Brain pericyte (primary cell): ENCODE measurements at regions not wholly inside any gene's neighbourhood (a gene's known extent, or its start where the extent isn't known, plus 50 kb on each side); places are given as distances from the start of the nearest gene placed in this dataset.

Experiments used
- DNase-seq: peaks from one replicate; pipeline ENCODE4 v3.0.0-alpha.2; 2012; ENCODE audit warnings: low read depth, low spot score

DNA sequence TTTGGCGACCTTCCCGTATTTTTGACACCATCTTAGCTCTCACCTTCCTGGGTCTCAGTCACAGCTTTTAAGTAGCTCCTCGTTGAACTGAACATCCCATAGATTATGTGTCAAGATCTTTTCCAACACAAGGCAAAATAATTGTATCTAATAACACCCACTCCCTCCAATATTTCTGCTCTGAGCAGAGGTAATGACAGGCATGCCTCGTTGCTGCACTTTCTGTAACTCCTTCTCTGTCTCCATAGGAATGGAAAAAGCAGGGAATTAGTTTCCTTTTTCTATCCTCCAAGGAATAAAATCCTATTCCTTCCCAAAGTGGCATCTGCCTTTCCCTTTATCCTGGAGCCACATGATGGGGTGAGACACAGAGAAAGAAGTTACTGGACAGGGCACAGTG, 174.0 kb upstream of the CDH20 start:
- no peak for DNase-seq

GRCh38 chr18:61164321-61164720, 168.9 kb upstream of the CDH20 start:
- DNase-seq: no peak

- DNase-seq: no peak
Observed at GRCh38 chr18:61167902-61168301, 165.3 kb upstream of the CDH20 start.

GRCh38 chr18:61169386-61169785, 163.8 kb upstream of the CDH20 start:
- no peak for DNase-seq

DNA sequence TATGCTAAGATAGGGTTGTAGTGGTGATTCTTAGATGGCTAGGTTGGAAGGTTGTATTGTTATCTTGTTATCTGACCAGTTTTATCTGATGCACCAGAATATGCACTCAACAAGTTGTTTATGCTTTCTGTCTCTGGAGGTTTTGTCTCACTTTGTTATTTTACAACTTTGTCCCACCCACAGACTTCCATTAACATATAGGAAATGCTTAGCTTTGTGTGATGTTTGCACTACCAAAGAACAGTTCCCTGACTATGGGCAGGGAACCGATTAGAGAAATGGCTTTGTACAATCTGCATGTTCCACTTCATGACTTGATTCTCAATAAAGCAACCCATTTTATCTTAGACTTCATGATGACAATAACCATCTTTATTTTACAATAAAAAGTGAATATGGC, 160.6 kb upstream of the CDH20 start:
- no peak for DNase-seq

- DNase-seq: no peak
Observed at GRCh38 chr18:61173554-61173953, 159.7 kb upstream of the CDH20 start.

- DNase-seq: no peak
Observed at GRCh38 chr18:61183798-61184197, 149.4 kb upstream of the CDH20 start.

DNA sequence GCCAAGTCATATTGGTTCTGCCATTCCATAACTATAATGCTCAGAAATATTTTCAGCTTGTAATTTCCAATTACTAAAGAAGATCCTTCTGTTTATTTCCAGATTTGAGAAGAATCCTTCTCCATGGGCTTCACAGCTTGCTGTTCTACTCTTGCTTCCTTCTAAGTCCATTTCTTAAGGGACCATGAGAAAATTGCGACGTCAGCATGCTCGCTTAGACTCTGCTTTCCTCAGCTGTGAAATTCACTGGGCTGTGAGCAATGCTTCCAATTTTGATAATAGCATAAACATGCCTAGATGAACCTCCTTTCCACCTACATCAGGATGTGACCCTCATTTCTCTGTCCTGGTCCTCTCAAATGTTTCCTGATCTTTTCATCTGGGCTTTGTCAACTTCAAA, 145.3 kb upstream of the CDH20 start:
- DNase-seq: no peak

DNA sequence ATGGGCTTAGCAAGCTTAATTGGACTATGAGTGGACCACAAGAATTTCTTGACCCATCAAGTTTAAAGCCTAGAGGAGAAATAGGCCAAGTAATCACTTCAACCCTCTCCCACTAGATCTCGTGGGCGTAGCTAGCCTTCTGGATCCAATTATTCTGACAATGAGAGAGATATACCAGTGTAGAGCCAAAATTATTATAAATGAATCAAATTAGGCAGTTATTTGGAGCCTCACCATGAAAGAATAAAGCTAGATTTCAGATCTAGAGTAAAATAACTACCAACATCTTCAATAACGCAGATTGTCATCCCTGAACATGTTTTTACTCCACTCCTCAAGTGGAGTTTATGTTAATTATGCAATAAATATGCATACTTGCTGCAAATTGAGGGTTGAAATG, 143.9 kb upstream of the CDH20 start:
- no peak for DNase-seq

DNA sequence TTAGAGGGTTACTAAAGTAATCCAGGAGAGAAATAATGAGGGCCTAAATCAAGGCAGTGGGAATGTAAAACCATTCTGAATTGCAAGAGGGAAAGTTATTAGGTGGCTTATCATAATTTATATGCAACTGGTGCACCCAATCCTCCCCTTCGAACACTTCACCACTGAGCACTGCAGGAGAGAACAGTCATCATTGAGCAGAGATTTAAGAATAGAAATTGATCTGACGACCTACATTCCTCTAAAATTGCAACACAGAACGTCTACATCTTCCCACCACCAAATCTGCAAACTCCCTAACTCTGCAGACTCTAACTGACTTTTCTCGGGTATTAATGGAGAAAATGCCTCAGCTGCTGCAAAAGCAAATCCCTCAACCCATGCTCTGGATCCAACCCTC, 138.5 kb upstream of the CDH20 start:
- DNase-seq: no peak

DNA sequence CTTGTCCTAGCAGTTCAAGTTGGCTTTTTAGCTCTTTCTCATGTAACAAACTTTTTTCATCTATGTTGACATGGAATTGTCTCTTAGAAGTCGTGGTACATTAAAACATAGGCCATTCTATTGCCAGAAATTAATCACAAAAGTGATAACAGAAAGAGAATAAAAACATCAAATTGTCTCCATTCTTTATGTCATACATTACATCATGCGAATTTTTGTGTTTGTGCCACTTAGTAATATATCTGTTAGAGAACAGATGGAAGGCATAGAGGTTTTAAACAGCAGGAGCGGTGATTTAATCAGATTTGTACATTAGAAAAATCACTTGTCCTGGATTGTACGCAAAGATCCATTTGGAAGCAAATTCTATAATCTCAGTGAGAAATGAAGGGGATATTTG, 136.5 kb upstream of the CDH20 start:
- no peak for DNase-seq

DNA sequence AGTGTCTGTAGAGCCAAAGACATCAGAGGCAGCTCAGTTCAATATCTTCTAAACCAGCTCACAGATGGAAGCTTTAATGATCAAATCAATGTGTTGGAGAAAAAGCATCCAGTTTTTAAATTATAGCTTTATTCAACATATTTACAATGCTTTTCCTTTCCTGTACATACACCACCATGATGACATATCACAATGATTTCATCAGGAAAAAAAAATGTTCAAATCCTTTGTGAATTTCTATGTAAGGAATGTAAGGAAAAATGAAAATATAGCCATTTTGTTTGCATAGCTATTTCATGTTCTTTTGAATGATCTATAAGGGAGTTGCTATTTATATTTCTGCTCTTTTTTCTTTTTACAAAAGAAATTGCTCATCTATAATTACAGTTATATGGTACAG, 134.7 kb upstream of the CDH20 start:
- DNase-seq: no peak

- no peak for DNase-seq
Observed at GRCh38 chr18:61199171-61199848, 133.9 kb upstream of the CDH20 start.

DNA sequence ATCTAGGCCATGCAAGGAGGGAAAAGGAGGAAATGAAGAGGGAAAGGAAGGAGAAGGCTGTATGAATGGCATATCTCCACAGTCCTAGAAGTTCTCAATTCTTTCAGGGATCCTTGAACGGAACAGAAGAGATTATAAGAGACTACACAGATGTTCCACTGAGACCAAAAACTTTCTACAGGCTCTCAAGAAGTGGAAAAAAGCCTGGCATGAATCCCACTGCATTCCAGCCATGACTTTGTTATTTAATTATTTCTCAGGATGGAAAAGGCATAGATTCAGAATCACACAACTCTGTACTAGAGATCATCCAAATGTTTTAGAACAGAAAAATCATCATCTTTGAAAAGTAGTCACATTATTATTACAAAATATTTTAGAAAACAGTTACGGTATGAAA, 131.7 kb upstream of the CDH20 start:
- DNase-seq: no peak

DNA sequence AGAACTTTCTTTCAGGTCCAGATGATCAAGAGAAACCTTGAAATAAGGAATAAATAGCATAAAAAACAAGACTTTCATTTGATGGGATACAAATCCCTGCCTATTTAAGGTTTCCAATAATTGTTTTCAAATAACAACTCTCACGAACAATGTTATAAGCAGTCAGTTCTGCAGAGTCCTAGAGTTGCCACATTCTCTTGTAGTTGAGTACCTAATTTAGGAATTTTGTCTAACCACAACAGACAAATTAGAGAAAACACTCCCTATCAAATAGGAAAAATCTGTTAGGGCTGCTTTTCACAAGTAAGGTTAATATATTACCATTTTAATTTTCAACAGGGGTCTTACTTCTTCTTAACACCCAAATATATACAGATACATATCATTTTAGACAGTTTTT, 130.1 kb upstream of the CDH20 start:
- DNase-seq: no peak

DNA sequence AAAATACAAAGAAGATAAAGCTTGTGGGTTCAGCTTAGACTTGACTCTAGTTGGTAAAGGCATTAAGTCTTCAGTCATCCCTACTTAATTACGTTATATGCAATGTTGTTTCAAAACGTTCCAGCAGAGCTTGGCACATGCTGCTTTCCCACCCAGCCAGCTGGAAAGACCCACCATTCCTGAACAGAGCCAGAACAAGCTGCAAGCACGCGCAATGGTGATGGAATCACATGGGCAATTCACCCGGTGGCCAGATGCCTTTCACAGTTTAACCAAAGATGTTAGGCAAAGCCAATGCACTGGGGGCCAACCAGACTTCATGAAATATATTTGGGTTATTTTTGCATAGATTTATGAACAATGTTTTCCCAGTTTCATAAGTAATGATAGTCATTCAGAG, 123.4 kb upstream of the CDH20 start:
- no peak for DNase-seq

GRCh38 chr18:61216051-61216450, 117.2 kb upstream of the CDH20 start:
- DNase-seq: no peak

DNA sequence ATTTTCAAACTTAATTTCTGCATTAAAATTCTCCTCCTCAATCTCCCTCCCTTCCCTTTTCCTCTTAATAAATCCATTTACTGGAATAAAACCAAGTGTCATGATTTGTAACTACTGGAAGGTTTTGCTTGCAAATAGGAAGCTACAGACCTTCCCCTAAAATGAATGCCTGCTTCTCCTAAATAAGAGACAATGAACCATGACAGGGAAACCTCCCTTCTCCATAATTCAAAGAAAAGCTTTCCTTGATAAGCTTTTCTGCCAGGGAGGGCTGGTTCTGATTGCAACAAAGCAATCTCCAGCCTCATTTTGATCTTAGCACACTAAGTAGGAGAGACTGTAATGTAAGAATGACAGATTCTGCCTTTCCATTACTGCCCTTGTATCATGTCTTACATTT, 111.0 kb upstream of the CDH20 start:
- DNase-seq: no peak

- DNase-seq: no peak
Observed at GRCh38 chr18:61225336-61225735, 107.9 kb upstream of the CDH20 start.

DNA sequence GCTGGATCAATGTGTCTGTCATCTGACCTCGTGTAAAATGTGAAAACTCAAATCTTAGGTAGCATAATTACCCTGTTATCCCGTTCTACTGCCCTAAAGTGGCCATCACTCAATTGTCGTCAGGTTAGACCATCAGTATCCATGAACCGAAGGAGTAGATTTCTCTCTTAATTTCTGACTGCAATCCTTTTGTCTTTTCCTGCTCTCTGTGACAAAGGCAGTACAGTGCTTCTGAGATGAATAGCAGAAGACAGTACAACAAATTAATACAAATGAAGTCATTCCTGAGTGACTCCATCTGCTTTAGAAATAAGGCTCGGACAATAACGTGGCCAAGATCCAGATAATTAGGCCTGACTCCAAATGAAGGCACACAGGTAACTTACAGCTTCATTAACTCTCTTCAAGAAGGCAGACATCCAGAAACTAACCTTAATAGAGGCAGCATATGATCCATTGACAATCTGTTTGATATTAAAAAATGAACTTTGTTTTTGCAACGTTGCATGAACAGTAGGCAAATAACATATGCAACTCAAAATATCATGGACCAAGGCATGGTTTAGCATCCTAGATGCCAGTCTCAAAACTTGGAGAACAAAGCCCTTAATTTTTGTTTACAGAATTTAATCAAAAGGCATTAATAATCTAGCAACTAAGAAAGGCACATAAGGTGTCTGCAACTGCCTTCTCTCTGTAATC, 96.7 kb upstream of the CDH20 start:
- DNase-seq: no peak

GRCh38 chr18:61237529-61237928, 95.7 kb upstream of the CDH20 start:
- no peak for DNase-seq

DNA sequence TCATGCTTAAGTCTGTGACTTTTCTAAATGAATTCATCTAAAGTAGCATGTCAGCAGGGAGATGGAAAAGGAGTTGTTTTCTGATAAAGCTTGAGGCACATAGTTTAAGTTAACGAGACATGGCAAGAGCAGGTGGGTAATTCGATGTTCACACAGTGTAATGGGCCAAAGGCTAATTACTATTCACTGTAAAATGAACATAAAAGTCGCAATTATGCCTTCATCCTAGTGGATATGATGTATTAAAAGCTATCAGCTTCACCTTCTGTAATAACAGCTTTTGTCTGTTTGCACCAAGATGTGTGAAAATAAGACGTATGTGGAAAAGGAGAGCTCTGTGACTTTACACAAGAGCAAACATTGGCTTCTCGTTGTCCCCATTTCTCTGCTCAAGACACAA, 94.2 kb upstream of the CDH20 start:
- no peak for DNase-seq

GRCh38 chr18:61241260-61241853, 91.9 kb upstream of the CDH20 start:
- no peak for DNase-seq
